SK-N-SH (cell line): ENCODE measurements at regions not wholly inside any gene's neighbourhood (a gene's known extent, or its start where the extent isn't known, plus 50 kb on each side); places are given as distances from the start of the nearest gene placed in this dataset.

Experiments
- CTCF ChIA-PET: fragments of 300-600, 350-600 bp; formaldehyde crosslinking; extraction: SDS; loops from one replicate; lab custom pipeline; 2021; lab: Yijun Ruan, JAX
- POLR2A ChIA-PET: fragments of 350-600 bp; sonication (Branson Sonifier 250); formaldehyde crosslinking; extraction: SDS; loops from one replicate; lab custom pipeline; 2020; ENCODE audit warnings: antibody characterized with exemption, inconsistent platforms; lab: Yijun Ruan, JAX
- DNase-seq: peaks from one replicate; pipeline ENCODE4 v3.0.0; 2012
- H2AFZ ChIP-seq: fragments of 200-600 bp; sonication (generic); 2 replicates; pipeline ENCODE4 v1.8.1; 2016; ENCODE audit warnings: antibody characterized with exemption, mild to moderate bottlenecking, low read depth
- H3F3A ChIP-seq: fragments of 200-600 bp; sonication (generic); replicated peaks from 2 replicates; pipeline ENCODE3; 2016; ENCODE audit warnings: antibody characterized with exemption, mild to moderate bottlenecking; ENCODE audit not compliant: insufficient read depth
- H3K27ac ChIP-seq, 2 experiments: fragments of 200-500 bp in 1 of 2; fragments of 200-600 bp in 1 of 2; sonication (Bioruptor generic) in 1 of 2; sonication (generic), shearing (Covaris generic) in 1 of 2; 2 replicates each; pipeline versions ENCODE4 v1.5.1 to v1.6.1; 2014 to 2016; ENCODE audit warnings: low read depth in 2 of 2, inconsistent platforms in 1 of 2, low read length in 1 of 2, mild to moderate bottlenecking in 1 of 2, mixed read lengths in 1 of 2
- H3K27me3 ChIP-seq: fragments of 200-600 bp; sonication (generic), shearing (Covaris generic); 2 replicates; pipeline ENCODE4 v1.6.1; 2016; ENCODE audit warnings: mixed run types; ENCODE audit not compliant: insufficient read depth
- H3K36me3 ChIP-seq, 2 experiments: fragments of 200-500 bp in 1 of 2; fragments of 200-600 bp in 1 of 2; sonication (Bioruptor generic) in 1 of 2; sonication (generic) in 1 of 2; replicated peaks in 1 of 2; 2 replicates each; pipeline versions ENCODE3 to v1.5.1; 2014 to 2016; ENCODE audit warnings: low read length in 1 of 2, mild to moderate bottlenecking in 1 of 2; ENCODE audit not compliant: insufficient read depth in 2 of 2, control insufficient read depth in 1 of 2
- H3K4me1 ChIP-seq, 2 experiments: fragments of 200-500 bp in 1 of 2; fragments of 200-600 bp in 1 of 2; sonication (Bioruptor generic) in 1 of 2; sonication (generic), shearing (Covaris generic) in 1 of 2; 2 replicates each; pipeline versions ENCODE4 v1.5.1 to v1.6.1; 2014 to 2016; ENCODE audit warnings: low read depth in 1 of 2, low read length in 1 of 2, mixed run types in 1 of 2; ENCODE audit not compliant: insufficient read depth in 2 of 2, control insufficient read depth in 1 of 2
- H3K4me2 ChIP-seq: fragments of 200-600 bp; sonication (generic), shearing (Covaris generic); 2 replicates; pipeline ENCODE4 v1.6.1; 2017; ENCODE audit warnings: mixed run types
- H3K4me3 ChIP-seq, 2 experiments: fragments of 200-500 bp in 1 of 2; fragments of 200-600 bp in 1 of 2; sonication (Bioruptor generic) in 1 of 2; sonication (generic), shearing (Covaris generic) in 1 of 2; 2 replicates each; pipeline versions ENCODE4 v1.5.1 to v1.8.1; 2014 to 2016; ENCODE audit warnings: low read depth in 2 of 2, inconsistent platforms in 1 of 2, low read length in 1 of 2, mild to moderate bottlenecking in 1 of 2, mixed read lengths in 1 of 2, moderate library complexity in 1 of 2
- H3K79me2 ChIP-seq: fragments of 200-600 bp; sonication (generic); 2 replicates; pipeline ENCODE4 v1.8.1; 2017; ENCODE audit warnings: mild to moderate bottlenecking; ENCODE audit not compliant: insufficient read depth
- H3K9ac ChIP-seq: fragments of 200-600 bp; sonication (generic); 2 replicates; pipeline ENCODE4 v1.6.1; 2017; ENCODE audit warnings: mixed run types
- H3K9me2 ChIP-seq: fragments of 200-600 bp; sonication (generic); 2 replicates; pipeline ENCODE4 v1.6.1; 2017; ENCODE audit warnings: mixed run types
- H3K9me3 ChIP-seq: fragments of 200-600 bp; sonication (generic); 2 replicates; pipeline ENCODE4 v1.6.1; 2017; ENCODE audit warnings: mixed run types, mild to moderate bottlenecking, moderate library complexity
- H4K20me1 ChIP-seq: fragments of 200-600 bp; sonication (generic); 2 replicates; pipeline ENCODE4 v1.6.1; 2017; ENCODE audit warnings: mild to moderate bottlenecking, mixed run types; ENCODE audit not compliant: insufficient read depth
- EZH2phosphoT487 ChIP-seq: fragments of 200-600 bp; sonication (generic); IDR thresholded peaks from 2 replicates; pipeline ENCODE4 v1.6.1; 2017; ENCODE audit warnings: low read depth, mixed run types, mild to moderate bottlenecking, antibody characterized with exemption, moderate library complexity, borderline replicate concordance
- FOSL2 ChIP-seq: IDR thresholded peaks from 2 replicates; pipeline ENCODE4 v1.4.0; 2012; ENCODE audit warnings: low read depth, mild to moderate bottlenecking, moderate library complexity, borderline replicate concordance
- FOXJ3 ChIP-seq: sonication (generic); formaldehyde crosslinking; IDR thresholded peaks from 2 replicates; pipeline ENCODE4 v1.5.1; 2020; ENCODE audit warnings: mild to moderate bottlenecking, missing genetic modification reagents
- GABPA ChIP-seq: IDR thresholded peaks from 2 replicates; pipeline ENCODE4 v1.4.0; 2012; ENCODE audit warnings: low read depth, mild to moderate bottlenecking
- MAX ChIP-seq: IDR thresholded peaks from 2 replicates; pipeline ENCODE4 v1.4.0; 2012; ENCODE audit warnings: low read depth
- MEF2A ChIP-seq: IDR thresholded peaks from 2 replicates; pipeline ENCODE4 v1.4.0; 2012; ENCODE audit warnings: low read depth, borderline replicate concordance
- NFIC ChIP-seq: IDR thresholded peaks from 2 replicates; pipeline ENCODE4 v1.4.0; 2012; ENCODE audit warnings: borderline replicate concordance
- PBX3 ChIP-seq: IDR thresholded peaks from 2 replicates; pipeline ENCODE4; 2012
- POLR2AphosphoS5 ChIP-seq: IDR thresholded peaks from 2 replicates; pipeline ENCODE4 v1.6.1; 2012; ENCODE audit warnings: low read depth, low read length
- RAD21 ChIP-seq: IDR thresholded peaks from 2 replicates; pipeline ENCODE4 v1.6.1; 2012; ENCODE audit warnings: mild to moderate bottlenecking, low read length
- REST ChIP-seq: IDR thresholded peaks from 2 replicates; pipeline ENCODE4 v1.6.1; 2012; ENCODE audit warnings: mild to moderate bottlenecking, low read depth, low read length, moderate library complexity
- RFX5 ChIP-seq: IDR thresholded peaks from 2 replicates; pipeline ENCODE4 v1.6.1; 2012; ENCODE audit warnings: mild to moderate bottlenecking, improper control_type of control experiment, low read length
- SIN3A ChIP-seq: IDR thresholded peaks from 2 replicates; pipeline ENCODE4 v1.6.1; 2012; ENCODE audit warnings: low read depth, mild to moderate bottlenecking, low read length, moderate library complexity, borderline replicate concordance
- TAF1 ChIP-seq: IDR thresholded peaks from 2 replicates; pipeline ENCODE4 v1.6.1; 2012; ENCODE audit warnings: low read depth, mild to moderate bottlenecking, low read length, moderate library complexity, borderline replicate concordance
- TCF12 ChIP-seq: IDR thresholded peaks from 2 replicates; pipeline ENCODE4 v1.4.0; 2012
- USF2 ChIP-seq: fragments of 150-350 bp; IDR thresholded peaks from 2 replicates; pipeline ENCODE4 v1.6.1; 2017; ENCODE audit warnings: antibody characterized with exemption, low read length, low read depth, borderline replicate concordance
- YY1 ChIP-seq: IDR thresholded peaks from 2 replicates; pipeline ENCODE4 v1.4.0; 2012; ENCODE audit warnings: low read depth, mild to moderate bottlenecking
- ZBTB33 ChIP-seq: IDR thresholded peaks from 2 replicates; pipeline ENCODE4 v1.4.0; 2012; ENCODE audit warnings: low read depth, borderline replicate concordance
- WGBS: methylation state at CpG from one replicate; pipeline ENCODE4 v1.1.6; 2017; ENCODE audit warnings: low lambda C conversion rate; 5-methylcytosine and 5-hydroxymethylcytosine counted together

- H3K27ac ChIP-seq = no peak overlapping the region
- no peaks in the 10 kb centered on the region for H3K4me1 ChIP-seq
- no peak for DNase-seq
- H3K9ac ChIP-seq = no peak overlapping the region
- TF ChIP-seq SIN3A (no peak), YY1 (no peak), MAX (no peak), FOXJ3 (no peak), PBX3 (no peak), ZBTB33 (no peak), REST (no peak), NFIC (no peak), TAF1 (no peak), USF2 (no peak), EZH2phosphoT487 (no peak), RFX5 (no peak), FOSL2 (no peak), POLR2AphosphoS5 (no peak), MEF2A (no peak), TCF12 (no peak), GABPA (no peak), RAD21 (no peak)
- no peaks in the 10 kb centered on the region for H3K79me2 ChIP-seq
- no peaks in the 10 kb centered on the region for H3K27me3 ChIP-seq
- H3K4me2 ChIP-seq = no peak overlapping the region
- 92% methylated on average over 1 of the region's 1 CpG for WGBS
- no peaks in the 10 kb centered on the region for H3K36me3 ChIP-seq
- H4K20me1 ChIP-seq = no peaks in the 10 kb centered on the region
- ChIA-PET POLR2A (no interaction called here), CTCF (no interaction called here)
- no peaks in the 10 kb centered on the region for H3F3A ChIP-seq
- H3K9me3 ChIP-seq = no peaks in the 10 kb centered on the region
- H3K4me3 ChIP-seq = no peak overlapping the region
- no peak overlapping the region for H2AFZ ChIP-seq
- no peaks in the 10 kb centered on the region for H3K9me2 ChIP-seq
These were observed 101.5 kb upstream of the TGFBR2 start for GRCh38 chr3:30504939-30505338.
